Upper lobe of left lung (tissue), 6 donors: ENCODE measurements at regions not wholly inside any gene's neighbourhood (a gene's known extent, or its start where the extent isn't known, plus 50 kb on each side); places are given as distances from the start of the nearest gene placed in this dataset.
A peak's percentile ranks its signal among the peaks of the same experiment; 100 is the strongest.

Source experiments
- ATAC-seq, 2 donors: fragments of 200-7000 bp; cut with Tn5 transposase; one replicate each; pipeline ENCODE4 v1.9.1; 2022; ENCODE audit warnings: mild to moderate bottlenecking in 2 of 2, moderate library complexity in 2 of 2; ENCODE audit not compliant: low FRiP score in 2 of 2
- DNase-seq, 2 donors: peaks; one replicate each; pipeline ENCODE4 v3.0.0-alpha.2; 2019 to 2020
- H3K27ac ChIP-seq, 4 donors: fragments of 200-600 bp; sonication (generic); one replicate each; pipeline ENCODE4 v1.5.1; 2016 to 2019
- H3K27me3 ChIP-seq, 4 donors: fragments of 200-600 bp; sonication (generic); one replicate each; pipeline ENCODE4 v1.5.1; 2017 to 2019
- H3K36me3 ChIP-seq, 4 donors: fragments of 200-600 bp; sonication (generic); one replicate each; pipeline ENCODE4 v1.5.1; 2016 to 2019
- H3K4me1 ChIP-seq, 4 donors: fragments of 200-600 bp; sonication (generic); one replicate each; pipeline ENCODE4 v1.5.1; 2018 to 2019
- H3K4me3 ChIP-seq, 4 donors: fragments of 200-600 bp; sonication (generic); one replicate each; pipeline ENCODE4 v1.5.1; 2017 to 2019; ENCODE audit warnings: mild to moderate bottlenecking in 2 of 4, moderate library complexity in 1 of 4
- H3K9me3 ChIP-seq, 4 donors: fragments of 200-600 bp; sonication (generic); one replicate each; pipeline ENCODE4 v1.5.1; 2018 to 2019
- CTCF ChIP-seq, 6 experiments: fragments of 450-650 bp in 4 of 6; fragments of 200-600 bp in 2 of 6; sonication (generic) in 2 of 6; IDR thresholded peaks; one replicate each; pipeline ENCODE4 v1.5.1; 2016 to 2019; ENCODE audit warnings: antibody characterized with exemption in 6 of 6
- EP300 ChIP-seq, 4 donors: sonication (generic); formaldehyde crosslinking; IDR thresholded peaks; one replicate each; pipeline ENCODE4 v1.5.1; 2017; ENCODE audit warnings: antibody characterized with exemption in 4 of 4, control low read depth in 2 of 4
- POLR2A ChIP-seq, 4 donors: fragments of 450-650 bp; IDR thresholded peaks; one replicate each; pipeline ENCODE4 v1.5.1; 2016 to 2017; ENCODE audit warnings: antibody characterized with exemption in 4 of 4, mild to moderate bottlenecking in 2 of 4
- POLR2AphosphoS5 ChIP-seq, 2 donors: sonication (generic); formaldehyde crosslinking; IDR thresholded peaks; one replicate each; pipeline ENCODE4 v1.5.1; 2017; ENCODE audit warnings: antibody characterized with exemption in 2 of 2
- WGBS, 2 donors: methylation state at CpG; one replicate each; pipeline ENCODE4 v1.1.5; 2017 to 2018; 5-methylcytosine and 5-hydroxymethylcytosine counted together
- donor health status: DM: no; HTN: no; CAD: no; lungs with moderate emphysema.
- donor health status: DM: no; HTN: yes; CAD: no; lungs with severe emphysema.

GRCh38 chr21:16535626-16536025, 805.8 kb downstream of the USP25 start:
- Histone ChIP-seq H3K9me3 (no peaks in the 10 kb centered on the region), H3K27ac (peak overlapping the region in 3 of 4 donors; percentile 46 to 79 (median 71)), H3K4me1 (peaks cover 0 to 8% (median 0%) of the 10 kb centered on the region in 4 donors), H3K36me3 (no peaks in the 10 kb centered on the region), H3K4me3 (peak overlapping the region in 2 of 4 donors; percentile 46 to 47), H3K27me3 (no peaks in the 10 kb centered on the region)
- TF ChIP-seq POLR2A (IDR thresholded peaks at IDR 0.05) (no peak), EP300 (IDR thresholded peaks at IDR 0.05) (no peak), POLR2AphosphoS5 (IDR thresholded peaks at IDR 0.05) (no peak), CTCF (IDR thresholded peaks at IDR 0.05) (no peak)
- ATAC-seq (no peak), DNase-seq (no peak)
- 70% methylated on average over 1 of the region's 1 CpG for WGBS, 2 donors

- H3K9me3 ChIP-seq: no peaks in the 10 kb centered on the region
- peak overlapping the region in 1 of 4 donors; percentile 35 for H3K4me3 ChIP-seq
- no peaks in the 10 kb centered on the region for H3K27me3 ChIP-seq
- no peaks in the 10 kb centered on the region for H3K36me3 ChIP-seq
- H3K4me1 ChIP-seq: peaks cover 0 to 8% (median 0%) of the 10 kb centered on the region in 4 donors
- DNase-seq: no peak
- TF ChIP-seq CTCF (IDR thresholded peaks at IDR 0.05) (no peak), POLR2AphosphoS5 (IDR thresholded peaks at IDR 0.05) (no peak), EP300 (IDR thresholded peaks at IDR 0.05) (no peak), POLR2A (IDR thresholded peaks at IDR 0.05) (no peak)
- peak overlapping the region in 2 of 4 donors; percentile 46 to 79 for H3K27ac ChIP-seq
- ATAC-seq: no peak
Observed at GRCh38 chr21:16536140-16536539, 806.4 kb downstream of the USP25 start.

- peak overlapping the region in 2 of 4 donors; percentile 35 to 40 for H3K4me3 ChIP-seq
- no peaks in the 10 kb centered on the region for H3K9me3 ChIP-seq
- ATAC-seq: peak in 1 of 2 donors; percentile 34
- H3K27ac ChIP-seq: peak overlapping the region; percentile 43 to 79 (median 68)
- peaks cover 0 to 8% (median 0%) of the 10 kb centered on the region in 4 donors for H3K4me1 ChIP-seq
- H3K36me3 ChIP-seq: no peaks in the 10 kb centered on the region
- H3K27me3 ChIP-seq: no peaks in the 10 kb centered on the region
- WGBS, 2 donors: 56 to 62% methylated on average over 12 of the region's 12 CpGs
- no peak for DNase-seq
- no peak for TF ChIP-seq POLR2AphosphoS5 (IDR thresholded peaks at IDR 0.05)
- no peak for TF ChIP-seq CTCF (IDR thresholded peaks at IDR 0.05)
- TF ChIP-seq POLR2A (IDR thresholded peaks at IDR 0.05): no peak
- TF ChIP-seq EP300 (IDR thresholded peaks at IDR 0.05): no peak
Observed at GRCh38 chr21:16536643-16537434, 807.1 kb downstream of the USP25 start.

GRCh38 chr21:16537501-16537900, 807.7 kb downstream of the USP25 start:
- no peaks in the 10 kb centered on the region for H3K9me3 ChIP-seq
- H3K27me3 ChIP-seq: no peaks in the 10 kb centered on the region
- H3K36me3 ChIP-seq: no peaks in the 10 kb centered on the region
- peak overlapping the region in 2 of 4 donors; percentile 35 to 40 for H3K4me3 ChIP-seq
- DNase-seq (no peak), ATAC-seq (no peak)
- H3K27ac ChIP-seq: peak overlapping the region in 3 of 4 donors; percentile 43 to 79 (median 71)
- TF ChIP-seq EP300 (IDR thresholded peaks at IDR 0.05) (no peak), POLR2A (IDR thresholded peaks at IDR 0.05) (no peak), CTCF (IDR thresholded peaks at IDR 0.05) (no peak), POLR2AphosphoS5 (IDR thresholded peaks at IDR 0.05) (no peak)
- WGBS, 2 donors: 84% methylated on average over 2 of the region's 2 CpGs
- peaks cover 0 to 7% (median 0%) of the 10 kb centered on the region in 4 donors for H3K4me1 ChIP-seq
